ENCODE measurements at regions not wholly inside any gene's neighbourhood (a gene's known extent, or its start where the extent isn't known, plus 50 kb on each side); places are given as distances from the start of the nearest gene placed in this dataset.
"Not testable (repeated sequence)": the region's sequence is repeated elsewhere in the genome, so short reads cannot be mapped to it uniquely, and the experiment has no call there.

DNA sequence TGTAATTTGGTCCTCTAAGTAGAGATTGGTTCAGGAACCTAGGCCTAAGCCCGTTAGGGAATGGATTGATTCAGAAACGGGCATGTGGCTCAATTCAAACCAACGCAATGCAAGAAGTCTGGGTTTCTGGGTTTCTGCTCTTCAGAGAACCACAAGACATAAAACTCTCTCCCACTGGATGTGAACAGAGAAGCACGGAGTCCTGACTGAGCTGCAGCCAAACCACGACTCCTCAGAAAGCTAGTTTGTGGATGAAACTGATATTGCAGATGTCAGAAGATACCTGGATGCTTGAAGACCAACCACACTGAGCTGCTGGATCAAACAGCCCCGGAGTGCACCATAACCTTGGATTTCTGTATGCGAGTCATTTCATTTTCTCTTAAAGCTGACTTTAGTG lies 50.0 kb downstream of the SOD2 start:
- DNase-seq, result no peak

DNA sequence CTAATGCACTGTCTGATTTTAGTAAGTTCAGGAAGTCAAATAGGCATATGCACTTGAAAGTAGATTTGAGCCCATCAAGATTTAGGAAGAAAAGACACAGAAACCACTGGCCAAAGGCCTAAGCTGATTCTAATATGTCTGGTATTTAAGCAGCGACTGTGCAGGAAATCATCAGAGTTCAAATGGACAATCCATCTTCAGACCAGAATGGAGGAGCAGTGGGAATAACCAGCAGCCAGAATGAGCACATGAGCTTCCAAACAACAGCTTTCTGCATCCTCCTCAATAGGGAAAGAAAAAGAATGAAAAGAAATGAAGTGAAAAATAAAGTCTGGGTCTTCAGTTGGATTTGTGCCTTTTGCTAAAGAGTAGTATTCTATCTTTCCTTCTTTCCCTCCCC lies 50.6 kb downstream of the SOD2 start:
- DNase-seq, result no peak

- DNase-seq, result no peak
Observed at GRCh38 chr6:159640722-159641482, 52.1 kb downstream of the SOD2 start.

DNA sequence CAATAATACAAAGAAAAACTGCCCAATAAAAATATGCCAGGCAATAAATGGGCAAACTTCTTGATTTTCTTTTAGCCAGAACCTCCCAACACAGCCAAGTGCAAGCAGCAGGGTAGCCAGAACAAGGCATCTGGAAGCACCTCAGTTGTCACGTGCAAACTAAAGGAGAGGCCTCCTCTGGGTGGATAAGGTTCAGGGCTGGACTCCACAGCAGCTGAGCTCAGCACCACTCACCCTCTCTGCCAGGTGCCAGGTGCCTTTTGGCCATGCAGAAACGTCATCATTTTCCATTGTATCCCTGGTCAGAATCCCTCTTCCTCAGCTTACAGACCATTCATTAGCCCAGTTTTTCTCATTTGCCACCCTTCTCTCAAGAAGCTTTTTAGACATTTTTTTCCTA lies 52.7 kb downstream of the SOD2 start:
- DNase-seq, result no peak

GRCh38 chr6:159639721-159640120 lies 53.3 kb downstream of the SOD2 start:
- no peak for DNase-seq

- DNase-seq, result peak; percentile 12
Observed at GRCh38 chr6:159633196-159633595, 59.8 kb downstream of the SOD2 start.

DNA sequence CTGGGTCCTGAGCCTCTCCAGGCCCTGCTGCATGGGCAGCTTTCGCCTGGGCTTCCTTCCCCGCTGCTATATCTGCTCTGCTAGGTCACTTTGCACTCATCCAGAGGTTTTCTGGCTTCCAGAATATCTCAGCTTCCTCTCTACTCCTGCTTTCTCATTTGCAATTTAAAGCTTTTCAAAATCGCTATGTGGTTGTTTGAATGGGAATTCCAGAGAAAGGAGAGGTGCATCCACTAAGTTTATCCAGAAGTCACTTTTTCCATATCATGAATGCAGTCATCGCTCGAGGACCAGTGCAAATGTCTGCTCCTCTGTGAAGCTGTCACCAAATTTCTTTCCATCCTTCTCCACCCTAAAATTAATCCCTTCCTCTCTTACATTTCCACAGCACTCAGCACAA lies 61.2 kb downstream of the SOD2 start:
- DNase-seq, result no peak

- no peak for DNase-seq
Observed at GRCh38 chr6:159627939-159628338, 65.1 kb downstream of the SOD2 start.

GRCh38 chr6:159626506-159626905 lies 66.5 kb downstream of the SOD2 start:
- not testable (repeated sequence) for DNase-seq

- no peak for DNase-seq
Observed at GRCh38 chr6:159623156-159623555, 69.9 kb downstream of the SOD2 start.

DNA sequence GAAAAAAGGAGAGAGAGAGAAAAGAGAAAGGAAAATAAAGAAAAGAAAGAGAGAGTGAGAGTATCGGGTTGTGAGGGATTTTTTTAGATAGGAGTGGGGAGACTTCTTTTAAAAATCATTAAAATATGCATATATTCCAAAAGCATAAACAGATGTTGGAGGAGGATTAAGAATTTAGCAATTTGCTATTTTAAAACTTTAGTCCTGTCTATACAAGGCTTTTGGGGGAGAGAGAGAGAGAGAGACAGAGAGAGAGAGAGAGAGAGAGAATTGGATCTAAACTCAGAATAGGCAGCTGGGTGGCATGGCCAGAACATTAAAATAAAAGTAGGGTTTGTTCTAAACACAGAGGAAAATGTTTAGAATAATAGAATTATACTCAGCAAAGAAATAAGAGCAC lies 72.1 kb downstream of the SOD2 start:
- no peak for DNase-seq

DNA sequence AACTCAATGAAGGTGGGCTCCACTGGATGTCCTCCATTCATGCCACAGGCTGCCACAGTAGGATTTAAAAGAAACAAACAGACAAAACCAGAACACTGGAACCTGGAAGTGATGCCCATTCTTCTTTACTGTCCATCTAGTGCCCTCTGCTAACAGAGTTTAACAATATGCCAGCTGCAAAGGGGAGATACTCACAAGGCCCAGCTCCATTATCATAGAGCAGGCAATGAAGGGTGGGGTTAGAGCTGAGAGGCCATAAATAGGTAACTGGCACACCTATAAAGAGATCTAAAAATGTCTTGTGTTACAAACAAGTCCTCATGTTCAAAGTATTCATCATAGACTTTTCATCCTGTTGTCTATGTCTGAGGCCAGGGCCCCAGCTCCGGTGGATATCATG lies 75.6 kb downstream of the SOD2 start:
- no peak for DNase-seq

DNA sequence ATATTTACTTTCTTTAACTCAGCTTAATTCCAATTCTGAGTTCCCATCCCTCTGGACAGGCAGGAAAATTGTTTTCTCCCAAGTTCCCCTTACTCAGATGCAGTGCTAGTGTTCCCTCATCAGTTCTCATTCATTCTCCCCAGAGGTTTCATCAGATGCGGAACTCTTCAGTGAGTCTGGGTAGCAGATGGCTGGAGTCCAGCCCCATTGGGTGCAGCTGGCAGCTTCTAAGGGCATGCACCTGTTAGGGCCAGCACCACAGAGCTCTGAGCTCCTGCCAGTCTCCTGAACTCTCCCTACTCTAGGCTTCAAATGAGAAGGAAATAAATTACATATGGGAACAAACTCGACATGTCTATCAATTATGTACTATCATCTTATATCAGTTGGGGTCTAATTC lies 76.6 kb downstream of the SOD2 start:
- DNase-seq, result no peak

DNA sequence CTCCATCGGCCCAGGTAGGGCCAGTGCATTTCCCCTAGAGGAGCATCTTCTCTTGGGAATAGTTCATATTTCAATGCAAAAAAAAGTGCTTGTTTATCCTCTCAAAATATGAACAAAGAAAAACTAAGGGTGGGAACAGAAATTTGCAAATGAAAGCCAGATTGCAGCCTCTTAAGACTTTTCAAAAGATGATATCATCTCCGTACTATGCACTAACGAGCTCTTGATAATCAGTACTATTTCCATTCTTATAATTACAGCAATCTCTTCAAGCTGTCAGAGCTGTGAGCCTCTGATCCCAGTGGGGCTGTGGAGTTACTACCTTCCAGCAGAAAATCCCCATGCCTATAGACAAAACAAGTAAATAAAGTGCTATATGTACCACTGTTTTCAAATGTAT lies 77.1 kb downstream of the SOD2 start:
- DNase-seq, result no peak

DNA sequence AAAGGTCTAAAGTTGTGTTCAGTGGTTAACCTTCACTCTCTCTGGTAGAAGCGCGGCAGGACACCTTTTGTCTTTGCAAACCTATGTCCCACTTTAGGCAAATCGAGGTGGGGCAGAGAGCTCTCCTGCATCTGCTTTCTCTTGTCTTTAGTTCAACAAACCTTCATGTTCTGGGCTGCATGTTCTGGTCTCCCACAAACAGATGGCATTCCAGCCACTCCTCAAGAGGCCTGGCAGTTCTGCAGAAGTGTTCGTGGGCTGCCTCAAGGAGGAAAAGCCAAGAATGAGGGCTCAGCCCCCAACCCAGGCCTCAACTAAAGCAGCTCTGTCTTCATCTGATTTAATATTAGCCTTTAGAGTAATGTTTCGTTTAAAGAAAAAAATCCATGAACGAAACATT lies 82.2 kb downstream of the SOD2 start:
- DNase-seq, result no peak

DNA sequence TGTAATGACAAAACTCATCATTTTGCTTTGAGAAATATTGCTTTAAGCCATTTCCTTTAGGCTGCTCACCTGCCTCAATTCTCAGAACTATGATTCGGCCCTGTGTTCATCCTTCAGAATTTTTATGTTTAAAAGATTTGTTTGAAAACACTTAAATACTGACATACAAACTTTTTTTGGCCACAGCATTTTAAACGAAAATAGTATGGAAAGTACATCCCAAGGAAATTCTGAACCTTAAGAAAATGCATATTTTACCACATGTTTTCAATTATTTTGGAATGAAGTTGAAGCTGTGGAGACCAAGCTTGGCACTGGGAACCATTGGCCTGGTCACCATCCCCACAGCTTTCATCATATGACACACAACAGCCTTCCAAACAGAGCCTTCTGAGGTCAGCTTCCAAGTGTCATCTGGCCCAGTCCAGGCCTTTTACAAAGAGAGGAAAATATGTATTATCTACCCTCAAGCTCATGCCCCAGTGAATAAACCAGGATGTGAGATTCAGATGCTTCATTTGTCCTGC lies 83.3 kb downstream of the SOD2 start:
- no peak for DNase-seq

DNA sequence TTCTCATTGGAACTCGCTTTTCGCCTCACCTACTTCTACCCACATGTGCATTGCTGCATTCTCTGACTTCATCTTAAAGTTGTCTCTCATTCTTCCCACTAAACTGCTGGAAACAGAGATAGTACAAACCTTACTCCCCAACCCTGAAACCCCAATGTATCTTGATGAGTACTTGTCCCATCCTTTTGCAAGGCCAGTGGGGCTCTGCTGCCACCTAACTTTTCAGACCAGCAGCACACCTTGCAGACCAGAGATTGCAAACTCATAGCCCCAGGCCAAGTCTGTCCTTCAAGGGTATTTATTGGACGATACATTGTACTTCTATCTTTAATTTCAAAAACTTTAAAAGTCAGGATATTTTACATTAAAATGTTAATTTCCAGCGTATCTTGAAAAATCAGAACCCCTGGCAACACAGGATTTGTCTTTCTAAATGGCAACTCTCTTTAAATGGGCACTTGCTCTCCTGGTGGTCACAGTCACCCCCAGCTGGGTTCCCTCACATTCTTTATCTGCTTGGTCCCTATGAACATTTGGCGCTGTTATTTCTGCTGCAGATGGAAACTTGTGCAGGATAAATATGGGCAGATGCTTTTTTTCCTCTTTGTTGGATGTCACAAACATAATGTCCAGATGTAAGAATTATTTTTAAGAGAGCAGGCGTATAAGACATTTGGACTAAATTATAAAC lies 83.9 kb downstream of the SOD2 start:
- DNase-seq, result peak; percentile 18

DNA sequence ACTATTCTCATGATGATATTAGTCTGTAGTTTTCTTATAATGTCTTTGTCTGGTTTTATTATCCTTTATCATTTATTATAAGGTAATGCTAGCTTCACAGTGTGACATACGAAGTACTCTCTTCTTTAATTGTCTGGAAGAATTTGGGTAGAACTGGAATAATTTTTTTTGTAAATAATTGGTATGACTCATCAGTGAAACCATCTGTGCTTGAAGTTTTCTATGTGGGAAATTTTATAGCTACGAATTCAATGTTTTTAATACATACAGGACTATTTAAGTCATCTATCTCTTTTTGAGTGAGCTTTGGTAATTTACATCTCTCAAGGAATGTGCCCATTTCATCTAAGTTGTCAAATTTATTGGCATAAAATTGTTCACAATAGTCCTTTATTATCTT lies 86.3 kb downstream of the SOD2 start:
- DNase-seq, result no peak

DNA sequence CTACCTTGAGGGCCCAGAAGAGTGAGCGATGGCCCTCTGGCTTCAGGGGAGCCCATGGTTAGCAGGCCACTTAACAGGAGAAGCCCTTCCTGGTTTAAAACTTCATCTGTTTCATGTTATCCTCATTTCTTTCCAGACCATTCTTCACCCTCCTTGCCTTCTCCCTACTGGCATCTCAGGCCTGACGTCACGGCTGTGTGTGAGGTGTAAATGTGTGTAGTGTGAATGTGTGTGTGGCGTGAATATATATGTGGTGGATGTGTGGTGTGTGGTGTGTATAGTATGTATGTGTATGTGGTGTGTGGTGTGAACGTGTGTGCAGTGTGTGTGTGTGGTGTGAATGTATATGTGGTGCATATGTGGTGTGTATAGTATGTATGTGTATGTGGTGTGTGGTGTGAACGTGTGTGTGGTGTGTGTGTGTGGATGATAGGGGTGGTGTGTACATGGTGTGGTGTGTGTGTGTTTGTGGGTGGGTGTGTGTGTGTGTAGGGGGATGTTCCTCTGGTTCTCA lies 88.5 kb downstream of the SOD2 start:
- DNase-seq, result no peak

GRCh38 chr6:159602431-159603041 lies 90.5 kb downstream of the SOD2 start:
- DNase-seq, result no peak

- no peak for DNase-seq
Observed at GRCh38 chr6:159601211-159601610, 91.8 kb downstream of the SOD2 start.

DNA sequence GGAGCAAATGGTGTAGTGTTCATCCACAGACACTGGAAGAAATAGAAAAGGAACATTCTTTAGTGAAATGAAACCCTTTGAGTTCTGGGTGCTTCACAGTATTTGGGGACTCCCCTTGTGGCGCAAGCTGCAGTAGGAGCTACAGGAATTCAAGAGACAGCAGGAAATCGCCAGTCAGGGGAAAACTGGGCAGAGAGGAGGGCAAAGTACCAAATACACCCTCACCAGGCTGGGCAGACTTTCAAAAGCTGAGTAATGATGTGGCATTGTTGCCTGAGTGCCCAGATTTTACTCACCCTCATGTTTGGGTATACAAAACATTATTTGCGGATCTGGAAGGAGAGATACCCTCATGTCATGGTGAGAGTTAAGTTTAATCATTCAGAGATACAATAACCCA lies 97.9 kb downstream of the SOD2 start:
- DNase-seq, result peak; percentile 31

- DNase-seq, result no peak
Observed at GRCh38 chr6:159594750-159595117, 98.3 kb downstream of the SOD2 start.
